Osteoblast (primary cell): ENCODE measurements at regions not wholly inside any gene's neighbourhood (a gene's known extent, or its start where the extent isn't known, plus 50 kb on each side); places are given as distances from the start of the nearest gene placed in this dataset.

Experiments used
- DNase-seq: peaks from one replicate; pipeline ENCODE4 v3.0.0; 2011; ENCODE audit warnings: low spot score, mixed read lengths; ENCODE audit not compliant: insufficient read length; ENCODE audit errors: missing footprints
- H2AFZ ChIP-seq: 2 replicates; pipeline ENCODE4 v1.6.0; 2011; ENCODE audit warnings: mild to moderate bottlenecking, low read length
- H3K27ac ChIP-seq: 2 replicates; pipeline ENCODE4 v1.5.1; 2011; ENCODE audit warnings: mild to moderate bottlenecking, low read depth, low read length, moderate library complexity
- H3K27me3 ChIP-seq: 2 replicates; pipeline ENCODE4 v1.6.0; 2012; ENCODE audit warnings: mild to moderate bottlenecking, control low read depth, inconsistent platforms, low read length, moderate library complexity; ENCODE audit not compliant: insufficient read depth
- H3K36me3 ChIP-seq: 2 replicates; pipeline ENCODE4 v1.5.1; 2011; ENCODE audit warnings: mild to moderate bottlenecking, low read length, control low read depth, moderate library complexity; ENCODE audit not compliant: insufficient read depth
- H3K4me1 ChIP-seq: 2 replicates; pipeline ENCODE4 v1.5.1; 2011; ENCODE audit warnings: mild to moderate bottlenecking, low read length, control low read depth, moderate library complexity; ENCODE audit not compliant: insufficient read depth
- H3K4me2 ChIP-seq: 2 replicates; pipeline ENCODE4 v1.6.0; 2011; ENCODE audit warnings: mild to moderate bottlenecking, low read length; ENCODE audit not compliant: insufficient read depth
- H3K4me3 ChIP-seq: fragments of 200-600 bp; sonication (generic); 3 replicates; pipeline ENCODE4 v1.5.1; 2012; ENCODE audit warnings: mild to moderate bottlenecking, low read length, inconsistent platforms; ENCODE audit not compliant: insufficient read depth
- H3K79me2 ChIP-seq: 2 replicates; pipeline ENCODE4 v1.6.0; 2012; ENCODE audit warnings: mild to moderate bottlenecking, low read length, control low read depth, inconsistent platforms; ENCODE audit not compliant: insufficient read depth
- H3K9me3 ChIP-seq: 2 replicates; pipeline ENCODE4 v1.5.1; 2011; ENCODE audit warnings: low read depth, low read length, control low read depth
- H4K20me1 ChIP-seq: 2 replicates; pipeline ENCODE4 v1.6.0; 2012; ENCODE audit warnings: mild to moderate bottlenecking, low read length, control low read depth; ENCODE audit not compliant: insufficient read depth
- CTCF ChIP-seq: IDR thresholded peaks from 2 replicates; pipeline ENCODE4 v1.5.1; 2011; ENCODE audit warnings: mild to moderate bottlenecking, low read depth, low read length, moderate library complexity; ENCODE audit errors: extremely low read depth

- H3K27ac ChIP-seq = no peak overlapping the region
- no peaks in the 10 kb centered on the region for H3K36me3 ChIP-seq
- no peak overlapping the region for H2AFZ ChIP-seq
- no peak overlapping the region for H3K4me2 ChIP-seq
- no peak for TF ChIP-seq CTCF
- no peaks in the 10 kb centered on the region for H3K9me3 ChIP-seq
- no peaks in the 10 kb centered on the region for H3K4me1 ChIP-seq
- H3K4me3 ChIP-seq = no peak overlapping the region
- H3K27me3 ChIP-seq = no peaks in the 10 kb centered on the region
- no peaks in the 10 kb centered on the region for H4K20me1 ChIP-seq
- no peak for DNase-seq
- peaks cover 2% of the 10 kb centered on the region for H3K79me2 ChIP-seq
These were observed 461.6 kb downstream of the LIG4 start for GRCh38 chr13:107753748-107754147.

DNA sequence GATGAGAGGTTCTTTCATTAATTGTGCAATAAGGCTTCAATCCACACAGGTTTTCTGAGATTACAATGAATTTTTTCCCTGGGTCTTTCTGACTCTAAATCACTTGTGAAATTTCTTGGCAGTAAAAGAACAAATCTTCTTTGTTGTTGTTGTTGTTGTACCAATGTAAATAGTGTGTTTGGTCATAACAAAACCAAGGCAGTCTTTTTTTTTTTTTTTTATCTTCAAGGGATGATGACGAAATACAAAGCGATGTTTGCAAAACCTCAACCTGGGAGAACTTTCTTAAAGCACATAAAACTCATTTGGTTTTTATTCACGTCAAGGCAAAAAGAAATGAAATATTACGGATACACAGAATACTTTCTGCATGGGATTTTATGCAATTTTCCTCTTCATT lies 462.0 kb downstream of the LIG4 start:
- no peak overlapping the region for H3K4me2 ChIP-seq
- no peaks in the 10 kb centered on the region for H3K27me3 ChIP-seq
- no peaks in the 10 kb centered on the region for H3K4me1 ChIP-seq
- H3K27ac ChIP-seq = no peak overlapping the region
- no peaks in the 10 kb centered on the region for H3K36me3 ChIP-seq
- H4K20me1 ChIP-seq = no peaks in the 10 kb centered on the region
- DNase-seq = no peak
- no peak for TF ChIP-seq CTCF
- no peaks in the 10 kb centered on the region for H3K9me3 ChIP-seq
- H3K4me3 ChIP-seq = no peak overlapping the region
- no peak overlapping the region for H2AFZ ChIP-seq
- H3K79me2 ChIP-seq = peaks cover 2% of the 10 kb centered on the region

GRCh38 chr13:107743983-107744382 lies 471.4 kb downstream of the LIG4 start:
- no peaks in the 10 kb centered on the region for H3K36me3 ChIP-seq
- peaks cover 10% of the 10 kb centered on the region for H4K20me1 ChIP-seq
- peaks cover 18% of the 10 kb centered on the region for H3K79me2 ChIP-seq
- peaks cover 12% of the 10 kb centered on the region for H3K4me1 ChIP-seq
- H2AFZ ChIP-seq = no peak overlapping the region
- no peak overlapping the region for H3K4me2 ChIP-seq
- no peak for DNase-seq
- no peaks in the 10 kb centered on the region for H3K27me3 ChIP-seq
- H3K4me3 ChIP-seq = no peak overlapping the region
- TF ChIP-seq CTCF = no peak
- no peaks in the 10 kb centered on the region for H3K9me3 ChIP-seq
- no peak overlapping the region for H3K27ac ChIP-seq

DNA sequence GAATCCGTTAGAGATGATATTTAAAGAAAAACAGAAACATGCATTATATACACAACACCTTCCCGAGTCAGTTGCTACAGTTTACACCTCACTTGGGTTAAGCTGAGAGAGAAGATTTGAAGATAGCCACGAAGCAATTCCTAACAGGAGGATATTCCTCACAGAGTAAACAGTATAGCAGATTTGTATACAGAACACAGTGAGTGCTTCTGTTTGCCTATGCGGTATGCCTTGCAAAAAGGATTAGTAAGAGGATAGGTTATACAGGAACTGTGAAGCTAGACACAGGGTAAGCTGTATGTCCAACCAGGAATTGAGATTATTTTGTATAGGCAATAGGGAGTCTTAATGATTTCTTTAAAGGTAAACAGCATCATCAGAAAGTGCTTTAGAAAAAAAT lies 471.8 kb downstream of the LIG4 start:
- no peak overlapping the region for H3K4me3 ChIP-seq
- no peak for TF ChIP-seq CTCF
- H3K9me3 ChIP-seq = no peaks in the 10 kb centered on the region
- peaks cover 10% of the 10 kb centered on the region for H4K20me1 ChIP-seq
- no peaks in the 10 kb centered on the region for H3K36me3 ChIP-seq
- peak overlapping the region; percentile 46 for H3K4me2 ChIP-seq
- no peak overlapping the region for H2AFZ ChIP-seq
- peaks cover 18% of the 10 kb centered on the region for H3K79me2 ChIP-seq
- peaks cover 12% of the 10 kb centered on the region for H3K4me1 ChIP-seq
- H3K27ac ChIP-seq = no peak overlapping the region
- no peak for DNase-seq
- H3K27me3 ChIP-seq = no peaks in the 10 kb centered on the region
